ENCODE measurements at regions not wholly inside any gene's neighbourhood (a gene's known extent, or its start where the extent isn't known, plus 50 kb on each side); places are given as distances from the start of the nearest gene placed in this dataset.
"Not testable (repeated sequence)": the region's sequence is repeated elsewhere in the genome, so short reads cannot be mapped to it uniquely, and the experiment has no call there.

DNA sequence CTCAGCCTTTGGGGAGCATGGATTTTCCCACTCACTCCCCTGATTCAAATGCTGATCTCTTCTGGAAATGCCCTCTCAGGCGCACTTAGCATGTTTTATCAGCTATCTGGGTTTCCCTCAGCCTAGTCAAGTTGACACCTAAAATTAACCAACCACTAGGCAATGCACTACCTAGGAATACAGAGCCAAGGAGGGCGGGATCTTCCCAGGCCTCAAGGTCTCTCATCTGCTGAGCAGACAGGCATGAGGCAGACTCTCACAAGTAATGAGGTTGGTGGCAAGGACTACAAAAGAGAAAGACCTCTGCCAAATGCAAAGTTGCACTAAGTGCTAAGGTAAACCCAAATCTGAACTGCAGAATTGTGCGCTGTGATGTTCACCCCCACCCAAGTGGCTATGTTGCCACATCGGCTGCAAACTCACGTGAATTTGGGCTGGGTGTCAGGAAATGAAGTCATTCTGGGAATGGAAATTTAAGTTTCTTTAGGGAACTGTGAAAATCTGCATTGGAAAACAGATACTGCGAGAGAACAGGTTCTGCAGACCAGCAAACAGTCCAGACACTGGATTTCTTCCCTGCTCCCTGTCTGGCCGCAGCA is 332.9 kb downstream of the CACNA1B start:
- TF ChIP-seq, protein P1, sequence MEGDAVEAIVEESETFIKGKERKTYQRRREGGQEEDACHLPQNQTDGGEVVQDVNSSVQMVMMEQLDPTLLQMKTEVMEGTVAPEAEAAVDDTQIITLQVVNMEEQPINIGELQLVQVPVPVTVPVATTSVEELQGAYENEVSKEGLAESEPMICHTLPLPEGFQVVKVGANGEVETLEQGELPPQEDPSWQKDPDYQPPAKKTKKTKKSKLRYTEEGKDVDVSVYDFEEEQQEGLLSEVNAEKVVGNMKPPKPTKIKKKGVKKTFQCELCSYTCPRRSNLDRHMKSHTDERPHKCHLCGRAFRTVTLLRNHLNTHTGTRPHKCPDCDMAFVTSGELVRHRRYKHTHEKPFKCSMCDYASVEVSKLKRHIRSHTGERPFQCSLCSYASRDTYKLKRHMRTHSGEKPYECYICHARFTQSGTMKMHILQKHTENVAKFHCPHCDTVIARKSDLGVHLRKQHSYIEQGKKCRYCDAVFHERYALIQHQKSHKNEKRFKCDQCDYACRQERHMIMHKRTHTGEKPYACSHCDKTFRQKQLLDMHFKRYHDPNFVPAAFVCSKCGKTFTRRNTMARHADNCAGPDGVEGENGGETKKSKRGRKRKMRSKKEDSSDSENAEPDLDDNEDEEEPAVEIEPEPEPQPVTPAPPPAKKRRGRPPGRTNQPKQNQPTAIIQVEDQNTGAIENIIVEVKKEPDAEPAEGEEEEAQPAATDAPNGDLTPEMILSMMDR (IDR thresholded peaks at IDR 0.05), result not testable (repeated sequence)
- TF ChIP-seq POLR2A (IDR thresholded peaks at IDR 0.05), result not testable (repeated sequence)
